ENCODE measurements at regions not wholly inside any gene's neighbourhood (a gene's known extent, or its start where the extent isn't known, plus 50 kb on each side); places are given as distances from the start of the nearest gene placed in this dataset.

DNA sequence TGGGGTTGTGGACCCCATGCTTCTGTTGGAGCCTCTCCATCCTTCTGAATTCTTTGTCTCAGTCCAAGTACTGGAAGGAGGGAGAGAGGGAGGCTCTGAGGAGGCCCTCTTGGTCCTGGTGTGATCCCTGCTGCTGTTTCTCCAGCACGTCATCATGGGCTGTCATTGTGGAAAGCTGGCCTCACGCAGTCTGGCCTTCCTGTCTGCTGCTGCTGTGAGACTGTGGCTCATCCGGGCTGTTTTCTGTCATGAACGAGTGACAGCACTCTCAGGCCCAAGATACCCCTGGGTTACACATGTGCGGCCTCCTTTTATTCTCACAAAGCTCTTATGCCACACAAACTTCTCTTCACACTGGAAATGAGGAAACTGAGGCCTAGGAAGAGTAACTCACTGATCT lies 499.3 kb downstream of the CCDC171 start:
- no peak overlapping the region for H3K4me3 Mint-ChIP-seq

DNA sequence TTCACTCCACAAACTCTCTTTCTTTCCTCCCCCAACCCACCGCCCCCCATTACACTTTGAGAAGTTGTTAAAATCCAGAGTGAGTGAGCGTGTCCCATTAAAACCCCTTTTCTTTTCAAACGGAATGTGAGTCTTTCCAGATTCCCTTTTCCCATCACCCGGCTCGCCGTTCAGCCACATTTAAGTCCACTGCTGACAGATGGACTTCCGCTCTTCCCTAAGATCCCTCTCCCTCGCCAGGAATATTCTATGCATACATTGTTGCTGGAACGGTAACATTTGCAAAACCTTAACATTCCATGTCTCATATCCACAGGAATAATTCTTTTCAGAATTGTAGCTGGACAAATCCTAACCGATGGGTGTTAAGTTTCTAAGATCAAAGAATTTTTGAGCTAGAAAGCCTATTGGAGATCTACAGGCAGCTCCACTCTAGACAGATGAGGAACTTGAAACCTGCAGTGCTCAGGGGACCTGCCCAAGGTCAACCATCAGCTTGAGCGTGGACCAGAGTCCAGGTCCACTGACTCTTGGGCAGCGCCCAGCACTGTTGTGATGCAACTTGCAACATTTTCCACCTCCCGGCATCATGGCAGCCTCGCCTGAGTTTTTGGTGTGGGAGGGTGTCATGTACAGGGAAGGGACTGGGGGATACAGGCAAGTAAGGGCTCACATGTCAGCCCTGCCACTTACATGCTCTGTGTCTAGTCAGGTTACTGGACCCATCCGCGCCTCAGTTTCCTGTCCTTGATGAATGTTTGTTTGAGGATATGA lies 500.1 kb downstream of the CCDC171 start:
- TF ChIP-seq, protein P1, sequence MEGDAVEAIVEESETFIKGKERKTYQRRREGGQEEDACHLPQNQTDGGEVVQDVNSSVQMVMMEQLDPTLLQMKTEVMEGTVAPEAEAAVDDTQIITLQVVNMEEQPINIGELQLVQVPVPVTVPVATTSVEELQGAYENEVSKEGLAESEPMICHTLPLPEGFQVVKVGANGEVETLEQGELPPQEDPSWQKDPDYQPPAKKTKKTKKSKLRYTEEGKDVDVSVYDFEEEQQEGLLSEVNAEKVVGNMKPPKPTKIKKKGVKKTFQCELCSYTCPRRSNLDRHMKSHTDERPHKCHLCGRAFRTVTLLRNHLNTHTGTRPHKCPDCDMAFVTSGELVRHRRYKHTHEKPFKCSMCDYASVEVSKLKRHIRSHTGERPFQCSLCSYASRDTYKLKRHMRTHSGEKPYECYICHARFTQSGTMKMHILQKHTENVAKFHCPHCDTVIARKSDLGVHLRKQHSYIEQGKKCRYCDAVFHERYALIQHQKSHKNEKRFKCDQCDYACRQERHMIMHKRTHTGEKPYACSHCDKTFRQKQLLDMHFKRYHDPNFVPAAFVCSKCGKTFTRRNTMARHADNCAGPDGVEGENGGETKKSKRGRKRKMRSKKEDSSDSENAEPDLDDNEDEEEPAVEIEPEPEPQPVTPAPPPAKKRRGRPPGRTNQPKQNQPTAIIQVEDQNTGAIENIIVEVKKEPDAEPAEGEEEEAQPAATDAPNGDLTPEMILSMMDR (conservative IDR thresholded peaks at IDR 0.05): no peak
- Histone ChIP-seq H3K4me1 (ENCODE audit: control insufficient read depth, insufficient read depth, low read length) (no peaks in the 10 kb centered on the region), H3K27ac (ENCODE audit: low read depth, low read length) (no peak overlapping the region), H3K9me3 (ENCODE audit: control insufficient read depth, low read length) (no peaks in the 10 kb centered on the region), H3K27me3 (ENCODE audit: control insufficient read depth, insufficient read depth, low read length, poor library complexity, severe bottlenecking) (no peaks in the 10 kb centered on the region), H3K4me3 (ENCODE audit: low read length) (no peak overlapping the region), H3K36me3 (ENCODE audit: control insufficient read depth, insufficient read depth, low read length) (no peaks in the 10 kb centered on the region), H3K9ac (ENCODE audit: extremely low read depth, low read length, poor library complexity, severe bottlenecking) (no peak overlapping the region)
- peak; percentile 28 for DNase-seq
- peaks cover 14% of the 10 kb centered on the region for H3K4me1 Mint-ChIP-seq
- no peak overlapping the region for H3K27ac Mint-ChIP-seq
- 90 to 97% methylated on average over 12 to 16 of the region's 16 CpGs for WGBS, 2 experiments (ENCODE audit: insufficient coverage in 1 of 2, insufficient read length in 1 of 2)
- peaks cover 4% of the 10 kb centered on the region for H3K27me3 Mint-ChIP-seq (ENCODE audit: insufficient read depth)
- H3K9me3 Mint-ChIP-seq: peaks cover under 1% of the 10 kb centered on the region
- H3K36me3 Mint-ChIP-seq (ENCODE audit: low read depth): no peaks in the 10 kb centered on the region
- no peak overlapping the region for H3K4me3 Mint-ChIP-seq

More for the DNA sequence above, 499.3 kb downstream of the CCDC171 start:
- no peak overlapping the region for H3K27ac Mint-ChIP-seq
- peaks cover 6% of the 10 kb centered on the region for H3K27me3 Mint-ChIP-seq (ENCODE audit: insufficient read depth)
- no peaks in the 10 kb centered on the region for H3K36me3 ChIP-seq (ENCODE audit: control insufficient read depth, insufficient read depth, low read length)
- H3K9me3 ChIP-seq (ENCODE audit: control insufficient read depth, low read length): no peaks in the 10 kb centered on the region
- H3K4me1 Mint-ChIP-seq: peaks cover 8% of the 10 kb centered on the region
- H3K27me3 ChIP-seq (ENCODE audit: control insufficient read depth, insufficient read depth, low read length, poor library complexity, severe bottlenecking): no peaks in the 10 kb centered on the region
- H3K4me3 ChIP-seq (ENCODE audit: low read length): no peak overlapping the region
- H3K9me3 Mint-ChIP-seq: no peaks in the 10 kb centered on the region
- peak; percentile 17 for DNase-seq
- TF ChIP-seq, protein P1 (conservative IDR thresholded peaks at IDR 0.05): no peak
- WGBS, 2 experiments (ENCODE audit: insufficient coverage in 1 of 2, insufficient read length in 1 of 2): 83 to 94% methylated on average over 3 to 5 of the region's 5 CpGs
- H3K9ac ChIP-seq (ENCODE audit: extremely low read depth, low read length, poor library complexity, severe bottlenecking): no peak overlapping the region
- no peaks in the 10 kb centered on the region for H3K4me1 ChIP-seq (ENCODE audit: control insufficient read depth, insufficient read depth, low read length)
- no peaks in the 10 kb centered on the region for H3K36me3 Mint-ChIP-seq (ENCODE audit: low read depth)
- no peak overlapping the region for H3K27ac ChIP-seq (ENCODE audit: low read depth, low read length)

DNA sequence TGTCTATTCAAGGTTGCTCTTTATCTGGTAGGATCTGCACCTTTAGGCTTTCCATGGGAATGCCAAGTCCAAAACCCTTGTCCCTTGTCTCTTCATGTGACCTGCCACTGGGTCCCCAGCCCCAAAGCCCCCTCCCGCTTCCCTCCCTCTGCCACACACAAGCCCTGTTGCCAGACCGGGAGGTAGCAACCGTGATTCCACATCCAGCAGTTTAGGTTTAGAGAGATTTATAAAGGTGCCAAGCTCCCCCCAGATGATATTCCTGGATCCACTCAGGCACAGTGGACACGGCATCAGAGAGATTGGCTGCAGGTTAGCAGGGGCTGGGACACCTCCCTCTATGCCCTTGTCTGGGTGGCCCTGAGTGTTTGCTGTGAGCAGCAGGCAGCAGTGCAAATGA lies 504.7 kb downstream of the CCDC171 start:
- Mint-ChIP-seq H3K9me3 (peaks cover 21% of the 10 kb centered on the region), H3K27ac (no peak overlapping the region), H3K36me3 (ENCODE audit: low read depth) (no peaks in the 10 kb centered on the region), H3K4me1 (peaks cover 13% of the 10 kb centered on the region), H3K27me3 (ENCODE audit: insufficient read depth) (no peaks in the 10 kb centered on the region), H3K4me3 (no peak overlapping the region)
- no peak overlapping the region for H3K4me3 ChIP-seq (ENCODE audit: low read length)
- H3K4me1 ChIP-seq (ENCODE audit: control insufficient read depth, insufficient read depth, low read length): no peaks in the 10 kb centered on the region
- 94% methylated on average over 4 of the region's 4 CpGs; no CpG with 5 or more reads in 1 of the 2 experiments for WGBS, 2 experiments (ENCODE audit: insufficient coverage in 1 of 2, insufficient read length in 1 of 2)
- peak; percentile 42 for DNase-seq
- no peaks in the 10 kb centered on the region for H3K36me3 ChIP-seq (ENCODE audit: control insufficient read depth, insufficient read depth, low read length)
- TF ChIP-seq, protein P1 (conservative IDR thresholded peaks at IDR 0.05): no peak
- H3K27me3 ChIP-seq (ENCODE audit: control insufficient read depth, insufficient read depth, low read length, poor library complexity, severe bottlenecking): no peaks in the 10 kb centered on the region
- H3K9me3 ChIP-seq (ENCODE audit: control insufficient read depth, low read length): no peaks in the 10 kb centered on the region
- H3K9ac ChIP-seq (ENCODE audit: extremely low read depth, low read length, poor library complexity, severe bottlenecking): no peak overlapping the region
- no peak overlapping the region for H3K27ac ChIP-seq (ENCODE audit: low read depth, low read length)
